GM23338 (cell line): ENCODE measurements at regions not wholly inside any gene's neighbourhood (a gene's known extent, or its start where the extent isn't known, plus 50 kb on each side); places are given as distances from the start of the nearest gene placed in this dataset.

Experiments
- CREB1 ChIP-seq: fragments of 250-450 bp; sonication (Bioruptor Pico); IDR thresholded peaks from 2 replicates; pipeline ENCODE4 v1.5.0; 2020; ENCODE audit warnings: low read depth, mild to moderate bottlenecking, moderate library complexity
- CTCF ChIP-seq, 2 experiments: fragments of 200-600 bp in 1 of 2; sonication (generic) in 1 of 2; conservative IDR thresholded peaks; 2 replicates each; pipeline versions ENCODE4 v1.5.1 to v1.6.1; 2016 to 2017; ENCODE audit warnings: antibody characterized with exemption in 2 of 2, low read depth in 2 of 2, mild to moderate bottlenecking in 2 of 2, moderate library complexity in 1 of 2
- EZH2 ChIP-seq: fragments of 200-600 bp; sonication (generic); IDR thresholded peaks from one replicate; pipeline ENCODE4 v1.8.0; 2017; ENCODE audit warnings: antibody characterized with exemption, mild to moderate bottlenecking, low read depth; ENCODE audit not compliant: unreplicated experiment
- EZH2phosphoT487 ChIP-seq: fragments of 200-600 bp; sonication (generic); IDR thresholded peaks from one replicate; pipeline ENCODE4 v1.8.1; 2018; ENCODE audit warnings: antibody characterized with exemption; ENCODE audit not compliant: unreplicated experiment
- JUNB ChIP-seq: IDR thresholded peaks from one replicate; pipeline ENCODE4 v1.6.1; 2016; ENCODE audit warnings: antibody characterized with exemption; ENCODE audit not compliant: unreplicated experiment
- POLR2AphosphoS5 ChIP-seq: IDR thresholded peaks from 2 replicates; pipeline ENCODE4 v1.6.1; 2016; ENCODE audit warnings: antibody characterized with exemption, low read depth
- REST ChIP-seq: IDR thresholded peaks from one replicate; pipeline ENCODE4 v1.6.1; 2018; ENCODE audit warnings: antibody characterized with exemption; ENCODE audit not compliant: unreplicated experiment

- TF ChIP-seq CTCF (conservative IDR thresholded peaks at IDR 0.05; ENCODE audit: low read depth in 2 of 2) (no peak), POLR2AphosphoS5 (no peak), CREB1 (CRISPR knock-in tag) (no peak), EZH2 (no peak), REST (no peak), EZH2phosphoT487 (no peak), JUNB (no peak)
Observed at GRCh38 chr11:129543515-129544290, 168.1 kb downstream of the BARX2 start.
